Liver (tissue), 3 donors: ENCODE measurements at regions not wholly inside any gene's neighbourhood (a gene's known extent, or its start where the extent isn't known, plus 50 kb on each side); places are given as distances from the start of the nearest gene placed in this dataset.

Source experiments
- CTCF ChIP-seq: fragments of 150-350 bp; IDR thresholded peaks from 2 replicates; pipeline ENCODE4 v1.5.1; 2017; ENCODE audit warnings: improper control_type of control experiment, low read depth, low read length; ENCODE audit not compliant: missing input control
- EGR1 ChIP-seq, 2 donors: IDR thresholded peaks; 2 replicates each; pipeline ENCODE4 v1.6.1; 2016 to 2018; ENCODE audit warnings: antibody characterized with exemption in 2 of 2, low read depth in 2 of 2
- RAD21 ChIP-seq, 2 donors: IDR thresholded peaks; 2 replicates each; pipeline ENCODE4 v1.6.1; 2016; ENCODE audit warnings: antibody characterized with exemption in 2 of 2, mild to moderate bottlenecking in 2 of 2
- SP1 ChIP-seq: IDR thresholded peaks from 2 replicates; pipeline ENCODE4 v1.6.1; 2018; ENCODE audit warnings: antibody characterized with exemption, mild to moderate bottlenecking
- YY1 ChIP-seq: IDR thresholded peaks from 2 replicates; pipeline ENCODE4 v1.6.1; 2016; ENCODE audit warnings: antibody characterized with exemption, mild to moderate bottlenecking
- donor health status: healthy.
- donor health status: healthy.

- TF ChIP-seq CTCF (no peak), SP1 (no peak), RAD21 (IDR thresholded peaks at IDR 0.05) (no peak), YY1 (no peak), EGR1 (IDR thresholded peaks at IDR 0.05; ENCODE audit: low read depth in 2 of 2) (no peak)
Measured at GRCh38 chr4:57740625-57741190, 630.5 kb upstream of the IGFBP7 start.
